ENCODE measurements at regions not wholly inside any gene's neighbourhood (a gene's known extent, or its start where the extent isn't known, plus 50 kb on each side); places are given as distances from the start of the nearest gene placed in this dataset.

DNA sequence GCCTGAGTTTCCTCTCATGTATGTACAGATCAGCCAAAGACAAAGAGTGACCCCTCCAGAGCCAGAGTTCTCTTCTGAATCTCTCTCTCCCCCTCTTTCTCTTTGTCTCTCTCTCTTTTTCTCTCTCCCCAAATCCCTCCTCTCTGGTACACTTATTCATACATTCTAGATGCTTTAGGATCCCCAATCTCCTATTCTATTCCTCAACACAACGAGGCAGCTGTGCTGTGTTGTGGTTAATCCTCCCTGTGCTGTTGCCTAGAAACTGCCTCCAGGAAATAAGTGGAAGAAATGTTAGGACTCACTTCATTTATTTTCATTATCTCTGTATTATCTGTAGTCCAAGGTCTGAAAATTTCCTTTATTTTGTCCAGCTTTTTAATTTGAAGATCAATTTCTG lies 350.5 kb upstream of the OR4E1 start:
- no peak for DNase-seq (ENCODE audit: low spot score)
- in situ Hi-C loops (cut with MboI; ENCODE audit: low pct_unique_long_range_greater_than_20kb, low sequenced_read_pairs, unreplicated experiment), result no loop called here
- TF ChIP-seq CTCF (IDR thresholded peaks at IDR 0.05; ENCODE audit: extremely low read depth, insufficient read depth, missing control alignments), result no peak

DNA sequence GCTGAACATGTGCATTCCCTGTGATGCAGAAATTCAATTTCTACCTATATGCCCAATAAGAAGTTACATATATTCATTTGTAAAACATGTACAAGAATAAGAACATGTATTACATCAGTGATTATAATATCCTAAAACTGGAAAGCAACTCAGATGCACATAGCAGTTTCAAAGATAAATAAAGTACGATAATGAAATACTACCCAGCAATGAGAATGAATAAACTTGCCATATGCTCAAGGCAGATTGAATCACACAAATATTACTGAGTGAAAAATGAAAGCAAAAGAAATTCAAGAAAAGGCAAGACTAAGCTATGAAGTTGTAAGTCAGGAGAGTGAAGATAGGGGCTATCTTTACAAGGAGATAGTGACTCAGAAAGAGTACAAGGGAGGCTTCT lies 345.3 kb upstream of the OR4E1 start:
- TF ChIP-seq CTCF (IDR thresholded peaks at IDR 0.05; ENCODE audit: extremely low read depth, insufficient read depth, missing control alignments), result no peak
- in situ Hi-C loops (cut with MboI; ENCODE audit: low pct_unique_long_range_greater_than_20kb, low sequenced_read_pairs, unreplicated experiment), result no loop called here

DNA sequence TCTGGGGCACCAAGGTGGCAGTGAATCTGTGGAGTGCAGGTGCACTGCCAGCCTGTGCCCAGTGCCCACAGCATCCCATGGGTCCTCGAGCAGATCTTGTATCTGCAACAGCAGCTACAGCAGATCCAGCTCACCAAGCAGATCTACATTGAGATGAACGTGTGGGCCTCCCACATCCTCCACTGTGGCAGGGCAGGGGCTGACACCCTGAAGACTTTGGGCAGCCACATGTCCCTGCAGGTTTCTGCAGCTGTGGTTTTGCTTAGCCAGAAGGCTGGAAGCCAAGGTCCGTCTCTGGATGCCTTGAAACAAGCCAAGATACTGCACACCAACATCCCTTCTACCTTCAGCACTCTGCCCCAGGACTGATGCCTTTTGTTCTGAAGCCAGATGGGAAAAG lies 338.8 kb upstream of the OR4E1 start:
- no peak for TF ChIP-seq CTCF (IDR thresholded peaks at IDR 0.05; ENCODE audit: extremely low read depth, insufficient read depth, missing control alignments)
- in situ Hi-C loops (cut with MboI; ENCODE audit: low pct_unique_long_range_greater_than_20kb, low sequenced_read_pairs, unreplicated experiment), result no loop called here
- DNase-seq (ENCODE audit: low spot score), result no peak

More for the DNA sequence above, 345.3 kb upstream of the OR4E1 start:
- DNase-seq (ENCODE audit: low spot score), result no peak

- in situ Hi-C loops (cut with MboI; ENCODE audit: low pct_unique_long_range_greater_than_20kb, low sequenced_read_pairs, unreplicated experiment), result no loop called here
- TF ChIP-seq CTCF (IDR thresholded peaks at IDR 0.05; ENCODE audit: extremely low read depth, insufficient read depth, missing control alignments), result no peak
- no peak for DNase-seq (ENCODE audit: low spot score)
Observed at GRCh38 chr14:22011253-22011642, 337.6 kb upstream of the OR4E1 start.

DNA sequence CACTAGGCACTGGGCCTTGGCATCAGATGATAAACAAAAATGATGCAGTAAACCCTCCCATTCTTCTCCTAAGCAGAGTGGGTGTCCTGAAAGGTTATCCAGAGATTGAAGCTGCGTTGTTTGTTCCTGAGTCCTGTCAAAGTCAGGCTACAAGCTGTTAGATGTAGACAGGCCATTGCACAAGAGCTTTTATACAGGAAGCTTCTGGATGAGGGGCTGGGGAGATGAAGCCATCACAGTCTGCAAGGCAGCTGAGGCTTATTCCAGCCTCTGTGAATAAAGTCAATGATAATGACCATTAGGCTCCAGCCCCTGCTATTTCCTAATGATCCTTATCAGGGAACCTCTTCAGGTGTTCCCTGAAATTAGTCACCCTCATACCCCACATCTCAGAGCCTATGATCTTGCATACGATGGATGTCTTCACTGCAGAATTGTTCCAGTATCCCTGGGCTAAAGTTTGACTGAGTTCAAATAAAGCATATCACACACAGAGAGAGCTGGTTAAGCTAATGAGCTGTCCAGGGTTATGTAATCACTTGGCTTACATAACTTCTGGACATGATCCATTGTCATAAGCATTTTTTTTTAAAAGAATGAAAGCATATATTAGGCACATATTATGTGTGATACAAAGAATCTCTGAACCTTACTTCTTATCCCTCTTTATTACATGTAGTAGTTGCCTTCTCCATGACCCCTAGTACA lies 337.1 kb upstream of the OR4E1 start:
- in situ Hi-C loops (cut with MboI; ENCODE audit: low pct_unique_long_range_greater_than_20kb, low sequenced_read_pairs, unreplicated experiment), result no loop called here
- no peak for TF ChIP-seq CTCF (IDR thresholded peaks at IDR 0.05; ENCODE audit: extremely low read depth, insufficient read depth, missing control alignments)
- no peak for DNase-seq (ENCODE audit: low spot score)

GRCh38 chr14:22008766-22009165 lies 335.1 kb upstream of the OR4E1 start:
- in situ Hi-C loops (cut with MboI; ENCODE audit: low pct_unique_long_range_greater_than_20kb, low sequenced_read_pairs, unreplicated experiment), result no loop called here
- TF ChIP-seq CTCF (IDR thresholded peaks at IDR 0.05; ENCODE audit: extremely low read depth, insufficient read depth, missing control alignments), result no peak
- no peak for DNase-seq (ENCODE audit: low spot score)

All from GM13977 (cell line).